Activated CD4-positive, alpha-beta T cell treated with anti-CD3 and anti-CD28 coated beads, Interleukin-2, amount 50 U/mL, for 4 hours (primary cell): ENCODE measurements at regions not wholly inside any gene's neighbourhood (a gene's known extent, or its start where the extent isn't known, plus 50 kb on each side); places are given as distances from the start of the nearest gene placed in this dataset.
"Not testable (repeated sequence)": the region's sequence is repeated elsewhere in the genome, so short reads cannot be mapped to it uniquely, and the experiment has no call there.

Source experiments
- DNase-seq, 2 experiments: peaks; one replicate each; pipeline ENCODE4 v3.0.0-alpha.2; 2020

DNA sequence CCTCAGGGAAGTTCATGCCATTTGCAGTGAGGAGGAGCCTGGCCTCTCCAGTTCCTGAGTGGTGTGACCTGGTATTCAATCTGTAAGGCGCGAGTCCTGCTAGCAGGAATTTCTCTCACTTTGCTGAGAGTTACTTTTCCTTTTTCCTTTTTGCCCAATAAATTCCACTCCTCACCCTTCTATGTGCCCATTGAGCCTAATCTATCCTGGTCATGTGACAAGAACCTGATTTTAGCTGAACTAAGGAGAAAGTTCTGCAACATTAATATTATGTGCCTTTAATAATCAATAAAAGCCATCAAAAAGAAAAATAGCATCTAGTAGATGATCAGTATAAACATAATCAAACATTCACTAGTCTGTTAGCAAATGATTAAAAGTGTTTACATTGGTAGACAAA is 136.1 kb upstream of the POGK start:
- no peak for DNase-seq

GRCh38 chr1:166703726-166704462 is 135.4 kb upstream of the POGK start:
- DNase-seq, result no peak

DNA sequence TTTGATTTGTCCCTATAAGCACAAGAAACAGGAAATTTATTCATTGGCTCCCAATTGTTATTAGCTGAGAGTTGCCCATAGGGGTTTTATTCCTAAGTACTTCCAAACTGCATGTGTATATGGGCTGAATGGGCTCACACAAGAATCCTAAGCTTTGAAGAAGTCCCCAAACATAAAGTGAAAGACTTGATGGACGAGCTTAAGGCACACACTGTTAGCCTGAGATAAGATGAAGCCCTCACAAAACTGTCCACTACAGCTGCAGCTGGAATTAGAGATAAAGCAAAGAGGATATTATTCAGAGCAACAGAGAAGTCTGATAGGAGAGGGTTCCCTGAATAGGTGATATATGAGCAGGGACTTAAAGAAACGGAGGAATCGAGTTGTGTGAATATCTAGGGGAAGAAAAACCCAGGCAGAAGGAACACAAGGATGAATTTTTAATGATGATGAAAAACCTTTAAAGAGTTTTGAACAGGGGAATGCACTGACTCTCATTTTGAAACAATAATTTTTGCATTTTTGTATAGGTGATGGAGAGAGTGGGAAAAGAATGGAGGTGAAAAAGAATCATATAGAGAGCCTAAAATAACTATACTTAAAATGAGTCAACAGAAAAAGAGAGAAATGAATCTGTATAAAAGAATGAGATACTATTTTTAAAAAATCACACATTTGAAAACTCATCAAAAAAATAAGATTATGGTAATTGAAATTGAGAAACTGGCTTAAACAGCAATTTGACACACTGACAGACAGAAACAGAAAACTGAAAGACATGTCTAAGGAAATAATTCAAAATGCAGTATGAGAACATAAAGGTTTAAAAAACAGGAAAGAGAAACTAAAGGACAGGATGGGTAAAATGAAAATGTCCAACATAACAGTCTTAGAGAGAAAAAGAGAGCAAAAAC is 133.6 kb upstream of the POGK start:
- DNase-seq, result no peak

GRCh38 chr1:166716620-166717019 is 122.7 kb upstream of the POGK start:
- DNase-seq, result no peak

DNA sequence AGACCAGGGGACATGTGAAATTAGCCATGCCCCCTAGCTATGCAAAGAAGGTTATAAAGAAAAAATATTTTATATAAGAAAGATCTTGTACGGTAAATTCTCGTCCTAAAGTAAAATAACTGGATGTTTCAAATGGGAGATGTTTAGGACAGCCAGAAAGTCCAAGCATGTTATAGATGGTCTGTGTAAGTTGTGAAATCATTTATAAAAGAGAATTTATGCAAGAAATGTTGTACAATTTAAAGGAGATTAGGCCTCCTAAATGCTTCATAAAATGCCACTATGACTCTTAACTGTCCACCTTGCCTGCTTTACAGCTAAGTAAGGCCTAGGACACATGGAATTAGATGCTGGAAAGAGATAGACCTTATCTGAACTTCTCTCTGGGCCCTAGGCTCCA is 118.1 kb upstream of the POGK start:
- no peak for DNase-seq

DNA sequence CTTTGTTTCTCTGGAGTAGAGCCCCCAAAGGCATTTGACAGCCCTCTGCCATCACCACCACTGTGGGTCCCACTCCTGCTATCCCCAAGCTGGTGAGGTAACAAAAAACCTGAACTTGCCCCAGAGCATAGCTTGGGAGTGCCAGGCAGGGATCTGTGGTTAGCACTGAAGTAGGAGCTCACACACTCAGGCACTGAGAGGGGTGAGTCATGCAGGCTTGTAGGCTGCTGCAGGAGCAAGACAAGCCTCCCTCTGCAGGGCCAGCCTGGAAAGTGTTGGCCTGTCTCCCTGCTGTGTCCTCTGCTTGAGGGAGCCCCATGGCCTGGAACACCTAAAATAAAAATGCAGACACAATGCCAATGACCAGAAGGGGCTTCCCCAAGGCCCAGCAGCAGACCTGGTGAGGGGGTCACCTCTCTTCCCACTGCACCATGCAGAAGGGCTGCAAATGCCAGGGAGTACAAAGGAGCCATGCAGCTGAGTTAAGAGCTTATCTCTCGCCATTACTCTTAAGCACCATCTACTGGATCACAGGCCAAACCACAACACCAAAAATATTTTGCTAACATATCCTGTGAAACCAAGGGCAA is 108.9 kb upstream of the POGK start:
- no peak for DNase-seq

GRCh38 chr1:166738140-166738539 is 101.1 kb upstream of the POGK start:
- DNase-seq, result no peak

GRCh38 chr1:166738873-166739272 is 100.4 kb upstream of the POGK start:
- no peak for DNase-seq

- DNase-seq, result no peak
These were observed 98.5 kb upstream of the POGK start for GRCh38 chr1:166740668-166741276.

DNA sequence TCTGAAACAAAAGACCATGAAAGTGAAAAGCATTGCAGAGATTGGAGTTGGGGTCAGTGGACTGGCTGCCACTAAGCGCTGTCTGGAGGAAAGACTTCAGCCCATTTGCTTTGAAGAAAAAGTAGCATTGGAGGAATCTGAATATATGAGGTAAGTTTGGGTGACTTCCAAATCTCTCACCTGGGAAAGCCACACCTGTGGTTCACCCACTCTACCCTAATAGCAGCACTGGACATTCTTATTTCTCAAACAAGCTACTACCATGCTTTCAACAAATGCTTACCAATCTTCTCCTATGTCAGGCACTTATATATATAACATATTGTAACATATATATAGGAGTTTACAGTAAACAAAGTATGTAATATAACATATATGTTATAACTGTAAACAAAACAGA is 76.0 kb upstream of the POGK start:
- no peak for DNase-seq

DNA sequence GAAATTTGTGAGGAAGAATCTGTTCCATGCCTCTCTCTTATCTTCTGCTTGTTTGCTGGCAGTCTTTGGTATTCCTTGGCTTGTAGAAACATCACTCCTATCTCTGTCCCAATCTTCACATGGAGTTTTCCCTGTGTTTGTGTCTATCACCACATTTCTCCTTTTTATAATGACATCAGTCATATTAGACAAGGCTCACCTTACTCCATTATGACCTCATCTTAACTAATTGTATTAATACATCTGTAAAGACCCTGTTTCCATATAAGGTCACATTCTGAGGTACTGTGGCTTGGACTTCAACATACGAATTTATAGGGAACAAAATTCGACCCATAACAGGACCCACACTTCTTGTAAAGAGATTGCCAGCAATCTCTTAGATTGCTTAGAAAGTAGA is 72.3 kb upstream of the POGK start:
- DNase-seq, result no peak

GRCh38 chr1:166784646-166785045 is 54.6 kb upstream of the POGK start:
- not testable (repeated sequence) for DNase-seq

DNA sequence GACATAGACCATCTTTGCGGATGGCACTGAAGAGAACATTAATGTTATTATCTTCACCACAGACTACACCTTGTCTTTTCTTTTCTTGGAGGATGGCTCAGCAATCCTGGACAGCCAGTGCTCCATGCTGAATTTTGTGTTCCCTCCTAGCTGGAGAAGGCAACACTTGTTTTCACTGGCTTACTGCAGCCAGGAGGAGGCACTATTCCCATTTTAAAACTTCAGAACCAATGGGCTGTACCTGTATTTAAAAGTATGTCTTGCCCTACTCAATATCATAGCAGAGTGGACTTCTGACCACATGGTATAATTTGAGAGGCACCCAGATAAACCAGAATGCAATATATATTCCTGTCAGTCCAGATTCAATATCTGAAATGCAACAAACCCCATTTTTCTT is 53.3 kb upstream of the POGK start:
- no peak for DNase-seq

- no peak for DNase-seq
These were observed 50.0 kb upstream of the POGK start for GRCh38 chr1:166789286-166789685.
